GM23338 (cell line): ENCODE measurements at regions not wholly inside any gene's neighbourhood (a gene's known extent, or its start where the extent isn't known, plus 50 kb on each side); places are given as distances from the start of the nearest gene placed in this dataset.

Experiments
- ATAC-seq: fragments of 200-7000 bp; cut with Tn5 transposase; 3 replicates; pipeline ENCODE4 v1.9.1; 2020
- DNase-seq: peaks from one replicate; pipeline ENCODE4 v3.0.0-alpha.2; 2015; ENCODE audit warnings: low spot score
- H2AFZ ChIP-seq: fragments of 200-600 bp; sonication (generic); 2 replicates; pipeline ENCODE4 v1.8.0; 2016; ENCODE audit warnings: antibody characterized with exemption, mild to moderate bottlenecking, moderate library complexity
- H3F3A ChIP-seq: fragments of 200-600 bp; sonication (generic); replicated peaks from 2 replicates; pipeline ENCODE4 v1.8.0; 2017; ENCODE audit warnings: antibody characterized with exemption, mixed run types, low read depth
- H3K27ac ChIP-seq: fragments of 200-600 bp; sonication (generic); 2 replicates; pipeline ENCODE4 v1.6.1; 2016; ENCODE audit warnings: low read depth
- H3K27me3 ChIP-seq: fragments of 200-600 bp; sonication (generic); 2 replicates; pipeline ENCODE4 v1.8.0; 2016; ENCODE audit warnings: mild to moderate bottlenecking, mixed run types, moderate library complexity; ENCODE audit not compliant: insufficient read depth
- H3K36me3 ChIP-seq: fragments of 200-600 bp; sonication (generic); 2 replicates; pipeline ENCODE4 v1.8.0; 2016; ENCODE audit warnings: mild to moderate bottlenecking; ENCODE audit not compliant: insufficient read depth
- H3K4me1 ChIP-seq: fragments of 200-600 bp; sonication (generic); 2 replicates; pipeline ENCODE4 v1.8.0; 2016; ENCODE audit warnings: mild to moderate bottlenecking, moderate library complexity; ENCODE audit not compliant: insufficient read depth
- H3K4me2 ChIP-seq: fragments of 200-600 bp; sonication (generic); 2 replicates; pipeline ENCODE4 v1.7.1; 2017; ENCODE audit warnings: mixed run types
- H3K4me3 ChIP-seq: fragments of 200-600 bp; sonication (generic); 2 replicates; pipeline ENCODE4 v1.6.1; 2016; ENCODE audit warnings: mixed run types
- H3K79me2 ChIP-seq: fragments of 200-600 bp; sonication (generic); replicated peaks from 2 replicates; pipeline ENCODE4 v1.8.0; 2017; ENCODE audit warnings: mild to moderate bottlenecking; ENCODE audit not compliant: insufficient read depth
- H3K9me2 ChIP-seq: fragments of 200-600 bp; sonication (generic); 2 replicates; pipeline ENCODE4 v1.8.0; 2017; ENCODE audit not compliant: insufficient read depth
- H4K20me1 ChIP-seq: fragments of 200-600 bp; sonication (generic); replicated peaks from 2 replicates; pipeline ENCODE4 v1.8.0; 2017; ENCODE audit warnings: mild to moderate bottlenecking; ENCODE audit not compliant: insufficient read depth
- H3K27ac Mint-ChIP-seq: 2 replicates; pipeline ENCODE4 v1.8.0; 2020; ENCODE audit warnings: inconsistent platforms, mild to moderate bottlenecking, moderate library complexity, mixed read lengths
- H3K27me3 Mint-ChIP-seq: 3 replicates; pipeline ENCODE4 v1.8.0; 2022; ENCODE audit warnings: low read depth, mild to moderate bottlenecking, moderate library complexity, mixed read lengths, inconsistent platforms; ENCODE audit not compliant: insufficient read depth, poor library complexity
- H3K36me3 Mint-ChIP-seq: 3 replicates; pipeline ENCODE4 v1.8.0; 2021; ENCODE audit warnings: low read depth, mild to moderate bottlenecking, inconsistent platforms, moderate library complexity, mixed read lengths
- H3K4me1 Mint-ChIP-seq: 3 replicates; pipeline ENCODE4 v1.8.0; 2020; ENCODE audit warnings: mild to moderate bottlenecking, inconsistent platforms, mixed read lengths
- H3K4me3 Mint-ChIP-seq: 3 replicates; pipeline ENCODE4 v1.8.0; 2021; ENCODE audit warnings: moderate library complexity, mild to moderate bottlenecking, inconsistent platforms, mixed read lengths
- H3K9me3 Mint-ChIP-seq: 3 replicates; pipeline ENCODE4 v1.8.0; 2020; ENCODE audit warnings: moderate library complexity, mild to moderate bottlenecking, inconsistent platforms, mixed read lengths
- CREB1 ChIP-seq: fragments of 250-450 bp; sonication (Bioruptor Pico); IDR thresholded peaks from 2 replicates; pipeline ENCODE4 v1.5.0; 2020; ENCODE audit warnings: low read depth, mild to moderate bottlenecking, moderate library complexity
- CTCF ChIP-seq, 2 experiments: fragments of 200-600 bp in 1 of 2; sonication (generic) in 1 of 2; conservative IDR thresholded peaks; 2 replicates each; pipeline versions ENCODE4 v1.5.1 to v1.6.1; 2016 to 2017; ENCODE audit warnings: antibody characterized with exemption in 2 of 2, low read depth in 2 of 2, mild to moderate bottlenecking in 2 of 2, moderate library complexity in 1 of 2
- ETS1 ChIP-seq: IDR thresholded peaks from 2 replicates; pipeline ENCODE4 v1.6.1; 2016; ENCODE audit warnings: antibody characterized with exemption
- EZH2phosphoT487 ChIP-seq: fragments of 200-600 bp; sonication (generic); IDR thresholded peaks from one replicate; pipeline ENCODE4 v1.8.1; 2018; ENCODE audit warnings: antibody characterized with exemption; ENCODE audit not compliant: unreplicated experiment
- JUNB ChIP-seq: IDR thresholded peaks from one replicate; pipeline ENCODE4 v1.6.1; 2016; ENCODE audit warnings: antibody characterized with exemption; ENCODE audit not compliant: unreplicated experiment
- NANOG ChIP-seq: IDR thresholded peaks from 2 replicates; pipeline ENCODE4 v1.6.1; 2016; ENCODE audit warnings: antibody characterized with exemption, borderline replicate concordance
- POLR2AphosphoS5 ChIP-seq: IDR thresholded peaks from 2 replicates; pipeline ENCODE4 v1.6.1; 2016; ENCODE audit warnings: antibody characterized with exemption, low read depth
- STAT1 ChIP-seq: IDR thresholded peaks from one replicate; pipeline ENCODE4 v1.6.1; 2016; ENCODE audit warnings: antibody characterized with exemption; ENCODE audit not compliant: unreplicated experiment
- ZNF114 ChIP-seq: fragments of 250-450 bp; sonication (Bioruptor Pico); IDR thresholded peaks from 2 replicates; pipeline ENCODE4 v1.5.0; 2020; ENCODE audit warnings: mild to moderate bottlenecking, moderate library complexity
- ZNF331 ChIP-seq: fragments of 250-450 bp; sonication (Bioruptor Pico); IDR thresholded peaks from 2 replicates; pipeline ENCODE4 v1.5.0; 2020; ENCODE audit warnings: low read depth, mild to moderate bottlenecking, moderate library complexity
- ZNF462 ChIP-seq: fragments of 250-450 bp; sonication (Bioruptor Pico); IDR thresholded peaks from 2 replicates; pipeline ENCODE4 v1.5.0; 2020; ENCODE audit warnings: mild to moderate bottlenecking, moderate library complexity

- Histone ChIP-seq H3K79me2 (no peaks in the 10 kb centered on the region), H3K36me3 (no peaks in the 10 kb centered on the region), H3K4me1 (no peaks in the 10 kb centered on the region), H3K4me2 (no peak overlapping the region), H2AFZ (no peak overlapping the region; the same call in 1 of the 2 replicates), H3F3A (no peaks in the 10 kb centered on the region), H3K27me3 (no peaks in the 10 kb centered on the region), H3K9me2 (peaks cover 33% of the 10 kb centered on the region), H3K4me3 (no peak overlapping the region), H3K27ac (no peak overlapping the region), H4K20me1 (no peaks in the 10 kb centered on the region)
- no peak overlapping the region for H3K27ac Mint-ChIP-seq
- H3K4me1 Mint-ChIP-seq: no peaks in the 10 kb centered on the region
- ATAC-seq (no peak), DNase-seq (no peak)
- H3K4me3 Mint-ChIP-seq: no peak overlapping the region
- TF ChIP-seq ZNF331 (CRISPR knock-in tag) (no peak), STAT1 (no peak), POLR2AphosphoS5 (no peak)
- H3K9me3 Mint-ChIP-seq: no peaks in the 10 kb centered on the region
- H3K36me3 Mint-ChIP-seq: no peaks in the 10 kb centered on the region
- H3K27me3 Mint-ChIP-seq: peaks cover 3% of the 10 kb centered on the region
Observed at GRCh38 chr3:135636596-135636995, 328.9 kb upstream of the PPP2R3A start.

- no peaks in the 10 kb centered on the region for H4K20me1 ChIP-seq
- no peak for DNase-seq
- Mint-ChIP-seq H3K27ac (no peak overlapping the region), H3K4me1 (no peaks in the 10 kb centered on the region), H3K36me3 (no peaks in the 10 kb centered on the region), H3K9me3 (no peaks in the 10 kb centered on the region), H3K27me3 (peaks cover 3% of the 10 kb centered on the region), H3K4me3 (no peak overlapping the region)
- no peaks in the 10 kb centered on the region for H3K4me1 ChIP-seq
- H3K9me2 ChIP-seq: peaks cover 33% of the 10 kb centered on the region
- ATAC-seq: no peak
- no peaks in the 10 kb centered on the region for H3K27me3 ChIP-seq
- no peak overlapping the region for H3K27ac ChIP-seq
- no peaks in the 10 kb centered on the region for H3K36me3 ChIP-seq
- no peaks in the 10 kb centered on the region for H3F3A ChIP-seq
- no peak overlapping the region for H2AFZ ChIP-seq
- no peak overlapping the region for H3K4me2 ChIP-seq
- H3K4me3 ChIP-seq: no peak overlapping the region
- no peaks in the 10 kb centered on the region for H3K79me2 ChIP-seq
- TF ChIP-seq ZNF331 (CRISPR knock-in tag) (no peak), JUNB (no peak), STAT1 (no peak), CREB1 (CRISPR knock-in tag) (no peak), ETS1 (no peak), POLR2AphosphoS5 (no peak), EZH2phosphoT487 (no peak), ZNF114 (CRISPR knock-in tag) (no peak), NANOG (no peak), CTCF (conservative IDR thresholded peaks at IDR 0.05; ENCODE audit: low read depth in 2 of 2) (no peak), ZNF462 (CRISPR knock-in tag) (no peak)
Observed at GRCh38 chr3:135637013-135637412, 328.5 kb upstream of the PPP2R3A start.
